G401 (cell line): ENCODE measurements at regions not wholly inside any gene's neighbourhood (a gene's known extent, or its start where the extent isn't known, plus 50 kb on each side); places are given as distances from the start of the nearest gene placed in this dataset.
A peak's percentile ranks its signal among the peaks of the same experiment; 100 is the strongest.

Experiments used
- DNase-seq: peaks from one replicate; pipeline ENCODE4 v3.0.0-alpha.2; 2015; ENCODE audit warnings: low spot score
- in situ Hi-C: cut with HindIII; loops from 2 replicates; pipeline ENCODE4 v1.10.0; 2016; ENCODE audit warnings: low sequenced_read_pairs, mixed read lengths

- in situ Hi-C loops, result no loop called here
- DNase-seq, result no peak
Observed at GRCh38 chr11:108994887-108995286, 330.0 kb downstream of the DDX10 start.

DNA sequence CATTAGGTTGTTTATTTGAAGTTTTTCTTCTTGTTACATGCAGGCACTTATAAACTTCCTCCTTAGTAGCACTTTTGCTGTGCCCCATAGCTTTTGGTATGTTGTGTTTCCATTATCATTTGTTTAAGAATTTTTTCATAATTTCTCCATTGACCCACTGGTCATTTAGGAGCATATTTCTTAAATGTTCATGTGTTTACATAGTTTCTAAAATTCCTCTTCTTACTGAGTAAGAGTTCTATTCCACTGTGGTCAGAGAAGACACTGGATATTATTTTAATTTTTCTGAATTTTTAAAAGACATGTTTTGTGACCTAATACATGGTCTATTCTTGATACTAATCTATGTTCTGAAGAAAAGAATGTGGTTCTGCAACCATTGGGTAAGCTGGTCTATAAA lies 333.0 kb downstream of the DDX10 start:
- in situ Hi-C loops, result no loop called here
- no peak for DNase-seq

GRCh38 chr11:109000531-109000930 lies 335.7 kb downstream of the DDX10 start:
- DNase-seq, result no peak
- in situ Hi-C loops, result no loop called here

DNA sequence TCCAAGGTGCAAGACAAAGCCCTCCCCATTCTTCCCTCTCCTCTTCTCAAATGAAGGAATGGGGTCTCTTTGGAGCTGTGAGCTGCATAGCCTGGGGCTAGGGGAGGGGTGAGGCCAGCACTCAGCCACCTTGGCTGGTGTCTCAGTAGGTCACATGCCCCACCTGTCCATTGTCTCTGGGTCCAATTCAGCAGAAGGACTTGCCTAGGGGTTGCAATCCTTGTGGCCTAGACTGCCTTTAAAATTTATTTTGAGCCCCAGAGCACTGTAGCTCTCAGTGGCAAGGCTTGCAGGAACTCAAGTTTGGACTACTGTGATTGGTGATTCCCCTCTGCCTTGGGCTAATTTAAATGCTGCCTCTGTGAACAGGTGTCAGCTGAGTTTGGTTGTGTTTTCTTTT lies 336.7 kb downstream of the DDX10 start:
- in situ Hi-C loops, result no loop called here
- no peak for DNase-seq

GRCh38 chr11:109012991-109013390 lies 348.1 kb downstream of the DDX10 start:
- peak; percentile 55 for DNase-seq
- in situ Hi-C loops, result no loop called here

- in situ Hi-C loops, result no loop called here
- DNase-seq, result no peak
Observed at GRCh38 chr11:109015283-109015682, 350.4 kb downstream of the DDX10 start.

DNA sequence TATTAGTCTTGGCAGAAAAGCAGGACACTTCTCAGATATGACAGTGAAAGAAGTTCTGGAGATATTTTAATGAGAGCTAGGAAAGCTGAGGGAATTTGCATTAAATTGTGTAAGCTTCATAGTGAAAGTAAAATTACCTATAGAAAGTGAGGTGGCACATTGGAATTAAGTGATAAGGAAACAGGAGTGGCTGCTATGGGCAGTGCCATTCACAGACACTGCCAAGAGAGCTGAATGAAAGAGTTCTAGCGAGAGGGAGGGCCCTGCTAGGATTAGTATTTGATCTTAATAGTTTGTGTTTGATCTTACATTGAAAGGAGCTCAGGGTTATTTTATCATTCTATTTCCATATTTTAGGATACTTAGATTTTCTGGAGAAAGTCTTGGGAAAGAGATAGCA lies 351.9 kb downstream of the DDX10 start:
- DNase-seq, result no peak
- in situ Hi-C loops, result no loop called here

DNA sequence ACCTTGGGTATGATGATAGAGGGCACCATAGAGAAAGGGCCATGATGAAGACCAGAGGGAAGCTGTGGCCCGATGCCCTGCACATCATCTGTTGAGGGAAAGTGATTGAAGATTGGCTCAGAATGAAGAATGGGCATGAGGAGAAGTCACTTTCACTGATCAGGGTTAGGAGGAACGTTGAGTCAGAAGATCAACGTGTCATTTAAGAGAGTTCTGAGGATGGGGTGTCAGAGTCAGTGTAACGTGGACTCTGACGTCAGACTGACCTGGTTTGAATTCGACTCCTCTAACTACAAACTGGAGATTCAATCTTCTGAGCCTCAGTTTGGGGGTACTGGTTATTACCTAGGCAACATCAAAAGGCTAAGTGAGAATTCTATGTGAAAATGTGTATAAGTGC lies 352.6 kb downstream of the DDX10 start:
- in situ Hi-C loops, result no loop called here
- no peak for DNase-seq

DNA sequence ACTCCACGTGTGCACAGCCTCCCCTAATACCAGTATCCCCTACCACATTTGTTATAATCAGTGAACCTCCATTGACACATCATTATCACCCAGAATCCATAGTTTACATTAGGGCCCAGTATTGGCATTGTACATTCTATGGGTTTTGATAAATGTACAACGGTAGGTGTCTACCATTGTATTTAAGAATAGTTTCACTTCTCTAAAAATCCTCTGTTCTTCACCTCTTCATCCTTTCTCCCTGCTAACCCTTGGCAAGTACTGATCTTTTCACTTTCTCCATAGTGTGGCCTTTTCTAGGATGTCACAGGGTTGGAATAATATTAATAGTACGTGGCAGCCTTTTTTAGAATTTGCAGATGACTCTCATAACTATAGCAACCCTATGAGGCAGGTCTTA lies 353.8 kb downstream of the DDX10 start:
- DNase-seq, result no peak
- in situ Hi-C loops, result no loop called here

GRCh38 chr11:109019342-109019936 lies 354.6 kb downstream of the DDX10 start:
- no peak for DNase-seq
- in situ Hi-C loops, result no loop called here

DNA sequence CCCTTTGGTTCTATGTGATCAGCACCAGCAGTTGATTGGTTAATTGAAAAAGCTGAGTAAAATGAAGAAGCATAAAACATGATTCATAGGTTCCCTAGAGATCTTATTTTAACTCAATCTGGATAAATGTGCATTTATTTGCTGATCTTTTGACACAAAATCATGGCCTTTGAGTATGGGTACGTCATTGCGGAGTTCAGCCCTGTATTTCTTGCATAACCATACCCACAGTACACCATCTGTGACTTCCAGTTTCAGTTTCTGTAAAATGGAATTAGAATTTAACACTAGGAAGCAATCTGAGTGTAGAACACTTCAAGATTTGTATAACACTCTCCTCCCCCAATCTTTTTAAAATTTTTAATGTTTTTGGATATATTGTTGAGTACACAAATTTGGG lies 358.2 kb downstream of the DDX10 start:
- DNase-seq, result no peak
- in situ Hi-C loops, result no loop called here

- in situ Hi-C loops, result no loop called here
Observed at GRCh38 chr11:109026891-109027489, 362.1 kb downstream of the DDX10 start.

GRCh38 chr11:109027851-109028250 lies 363.0 kb downstream of the DDX10 start:
- in situ Hi-C loops, result no loop called here

More at GRCh38 chr11:109026891-109027489, 362.1 kb downstream of the DDX10 start:
- no peak for DNase-seq

GRCh38 chr11:109029927-109030326 lies 365.1 kb downstream of the DDX10 start:
- DNase-seq, result no peak

More at GRCh38 chr11:109027851-109028250, 363.0 kb downstream of the DDX10 start:
- no peak for DNase-seq

DNA sequence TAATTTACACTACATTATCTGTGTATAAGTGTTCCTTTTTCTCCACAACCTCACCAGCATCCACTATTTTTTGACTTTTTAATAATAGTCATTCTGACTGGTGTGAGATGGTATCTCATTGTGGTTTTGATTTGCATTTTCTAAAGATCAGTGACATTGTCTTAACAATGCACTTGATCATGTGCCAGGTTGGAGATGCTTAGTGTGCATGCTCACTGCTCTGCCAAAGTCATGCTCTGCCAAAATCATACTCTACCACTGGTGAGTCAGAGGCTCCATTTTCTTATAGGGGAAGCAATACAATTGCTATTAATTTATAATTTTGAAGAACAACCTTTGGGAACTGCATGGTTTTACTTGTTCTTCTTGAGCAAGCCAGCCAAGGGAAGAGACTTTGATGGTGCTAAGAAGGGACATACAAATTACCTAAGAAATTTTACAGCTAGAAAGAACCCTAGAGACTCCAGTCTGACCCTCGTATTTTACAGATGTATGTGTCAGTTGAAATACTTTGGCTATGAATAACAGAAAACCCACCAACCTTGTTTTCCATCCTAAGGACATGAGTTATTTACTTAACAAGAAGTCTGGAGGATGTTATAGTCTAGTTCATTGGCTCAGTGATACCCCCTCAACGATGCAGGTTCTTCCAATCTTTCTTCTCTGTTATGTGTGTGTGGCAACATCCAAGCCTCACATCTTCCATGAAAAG lies 368.9 kb downstream of the DDX10 start:
- in situ Hi-C loops, result no loop called here
- no peak for DNase-seq

More at GRCh38 chr11:109029927-109030326, 365.1 kb downstream of the DDX10 start:
- in situ Hi-C loops, result no loop called here

GRCh38 chr11:109034339-109034696 lies 369.4 kb downstream of the DDX10 start:
- in situ Hi-C loops, result no loop called here
- DNase-seq, result no peak

GRCh38 chr11:109035284-109035683 lies 370.4 kb downstream of the DDX10 start:
- DNase-seq, result no peak
- in situ Hi-C loops, result no loop called here

GRCh38 chr11:109036011-109036410 lies 371.1 kb downstream of the DDX10 start:
- DNase-seq, result no peak
- in situ Hi-C loops, result no loop called here

DNA sequence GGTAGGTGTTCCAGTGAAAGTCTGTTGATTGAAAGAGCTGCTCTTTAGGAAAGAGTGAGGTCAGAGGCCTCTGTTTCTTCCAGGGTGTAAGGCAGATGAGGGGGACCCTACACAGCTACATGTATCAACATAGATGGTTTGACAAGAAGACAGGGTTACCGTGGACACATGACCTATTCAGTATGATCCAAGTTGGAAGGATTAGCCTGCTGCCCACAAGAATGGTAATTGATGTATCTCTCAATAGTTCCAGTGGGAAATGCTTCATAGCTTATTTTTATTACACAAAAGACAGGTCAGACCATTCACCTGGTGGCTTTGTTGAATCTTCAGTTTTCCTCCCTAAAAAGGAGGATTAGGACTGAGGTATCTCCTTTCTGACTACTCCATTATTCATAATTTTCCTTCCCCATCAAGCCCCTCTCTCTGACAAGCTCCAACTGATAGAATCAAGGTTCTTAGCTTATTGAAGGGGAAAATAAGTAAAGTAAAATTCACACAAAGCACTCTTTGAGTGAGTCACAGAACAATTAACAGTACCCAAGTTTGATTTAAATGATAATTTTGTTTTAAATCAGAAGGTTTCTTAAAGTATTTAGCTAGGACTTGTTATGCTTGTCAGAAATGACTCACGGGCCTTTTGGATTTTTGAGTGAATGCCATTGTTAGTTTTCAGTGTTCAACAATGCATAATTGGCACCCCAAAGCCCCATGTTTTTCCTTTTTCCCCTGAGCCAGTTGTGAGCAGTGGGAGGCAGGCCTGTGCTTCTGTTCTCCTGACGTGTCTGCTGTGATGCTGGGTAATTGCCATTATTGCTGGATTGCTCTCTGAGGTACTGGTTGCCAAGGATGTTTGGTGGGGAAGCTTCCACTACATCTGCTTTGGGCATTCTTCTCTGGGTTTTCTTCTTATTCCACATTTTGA lies 373.2 kb downstream of the DDX10 start:
- in situ Hi-C loops, result no loop called here
- DNase-seq, result no peak

DNA sequence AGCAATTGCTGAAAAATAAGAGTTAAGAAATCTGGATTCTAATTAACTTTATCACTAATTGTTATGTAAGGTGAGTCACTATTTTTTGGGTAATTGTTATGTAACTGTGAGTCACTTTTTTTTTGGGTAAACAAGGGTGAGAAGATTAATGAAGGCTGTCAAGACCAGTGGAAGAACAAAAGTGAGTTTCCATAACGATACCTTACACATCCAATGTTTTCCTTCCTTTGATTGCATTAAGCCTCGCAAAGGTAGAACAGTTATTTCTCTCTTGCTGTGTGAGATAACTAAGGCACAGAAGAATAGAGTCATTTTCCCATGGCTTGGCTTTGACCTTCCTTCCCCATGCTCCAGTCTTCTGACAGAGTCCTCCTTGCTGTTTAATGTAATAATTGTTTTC lies 374.7 kb downstream of the DDX10 start:
- no peak for DNase-seq
- in situ Hi-C loops, result no loop called here
